ENCODE measurements at regions not wholly inside any gene's neighbourhood (a gene's known extent, or its start where the extent isn't known, plus 50 kb on each side); places are given as distances from the start of the nearest gene placed in this dataset.
"Not testable (repeated sequence)": the region's sequence is repeated elsewhere in the genome, so short reads cannot be mapped to it uniquely, and the experiment has no call there.

DNA sequence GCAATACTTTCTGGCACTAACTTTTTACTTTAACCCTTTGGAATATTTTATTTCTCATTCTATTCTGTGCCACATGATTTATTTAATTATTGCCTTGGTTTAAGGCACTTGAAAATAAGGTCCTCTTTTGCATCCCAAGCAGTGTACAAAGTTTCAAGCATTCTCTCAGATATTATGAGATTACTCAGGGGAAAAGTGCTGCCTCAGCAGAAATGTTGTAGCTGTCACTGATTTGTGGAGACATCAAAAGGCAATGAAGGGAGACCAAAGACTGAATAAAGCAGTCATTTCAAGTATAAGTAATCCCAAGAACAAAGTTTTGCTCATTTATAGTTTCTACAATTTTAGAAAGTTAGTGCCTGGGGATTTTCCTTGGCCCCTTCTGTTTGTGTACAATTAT is 253.0 kb downstream of the RNF144B start:
- Mint-ChIP-seq H3K9me3 (ENCODE audit: low read depth) (peaks cover 11% of the 10 kb centered on the region), H3K4me1 (ENCODE audit: low read depth) (peaks cover 13% of the 10 kb centered on the region), H3K27ac (ENCODE audit: unreplicated experiment) (peak overlapping the region; percentile 8), H3K36me3 (ENCODE audit: low read depth) (peaks cover 3% of the 10 kb centered on the region), H3K4me3 (ENCODE audit: unreplicated experiment) (no peak overlapping the region), H3K27me3 (ENCODE audit: low read depth) (no peaks in the 10 kb centered on the region)
- DNase-seq (ENCODE audit: low spot score): no peak
- no peak for TF ChIP-seq CTCF (IDR thresholded peaks at IDR 0.05)

- peaks cover 3% of the 10 kb centered on the region for H3K36me3 Mint-ChIP-seq (ENCODE audit: low read depth)
- H3K27ac Mint-ChIP-seq (ENCODE audit: unreplicated experiment): peak overlapping the region; percentile 12
- H3K4me1 Mint-ChIP-seq (ENCODE audit: low read depth): peaks cover 13% of the 10 kb centered on the region
- no peak overlapping the region for H3K4me3 Mint-ChIP-seq (ENCODE audit: unreplicated experiment)
- H3K9me3 Mint-ChIP-seq (ENCODE audit: low read depth): peaks cover 11% of the 10 kb centered on the region
- H3K27me3 Mint-ChIP-seq (ENCODE audit: low read depth): no peaks in the 10 kb centered on the region
- DNase-seq (ENCODE audit: low spot score): no peak
- no peak for TF ChIP-seq CTCF (IDR thresholded peaks at IDR 0.05)
These were observed 253.6 kb downstream of the RNF144B start for GRCh38 chr6:18640754-18641153.

DNA sequence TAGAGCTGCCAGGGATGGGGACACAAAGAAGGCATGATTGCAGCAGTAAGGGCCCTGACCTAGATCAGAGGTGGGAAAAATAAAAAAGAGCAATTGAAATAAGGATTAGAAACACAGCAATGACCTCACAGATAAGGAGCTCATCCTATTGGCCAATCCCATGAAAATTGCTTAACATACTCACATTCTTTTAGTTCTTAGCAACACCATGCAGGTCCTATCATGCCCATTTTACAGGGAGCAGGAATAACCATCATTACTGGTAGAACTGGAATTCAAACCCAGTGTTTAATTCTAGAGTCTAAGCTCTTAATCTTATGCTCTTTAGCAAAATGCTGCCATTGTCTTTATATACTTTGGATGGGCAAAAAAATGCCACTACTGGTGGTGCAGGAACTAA is 267.7 kb downstream of the RNF144B start:
- H3K36me3 Mint-ChIP-seq (ENCODE audit: low read depth): peaks cover 7% of the 10 kb centered on the region
- no peaks in the 10 kb centered on the region for H3K4me1 Mint-ChIP-seq (ENCODE audit: low read depth)
- H3K4me3 Mint-ChIP-seq (ENCODE audit: unreplicated experiment): no peak overlapping the region
- H3K9me3 Mint-ChIP-seq (ENCODE audit: low read depth): peaks cover 18% of the 10 kb centered on the region
- H3K27ac Mint-ChIP-seq (ENCODE audit: unreplicated experiment): no peak overlapping the region
- DNase-seq (ENCODE audit: low spot score): no peak
- no peak for TF ChIP-seq CTCF (IDR thresholded peaks at IDR 0.05)
- no peaks in the 10 kb centered on the region for H3K27me3 Mint-ChIP-seq (ENCODE audit: low read depth)

- no peak for TF ChIP-seq CTCF (IDR thresholded peaks at IDR 0.05)
- Mint-ChIP-seq H3K4me3 (ENCODE audit: unreplicated experiment) (no peak overlapping the region), H3K27me3 (ENCODE audit: low read depth) (no peaks in the 10 kb centered on the region), H3K27ac (ENCODE audit: unreplicated experiment) (no peak overlapping the region), H3K9me3 (ENCODE audit: low read depth) (peaks cover 23% of the 10 kb centered on the region), H3K36me3 (ENCODE audit: low read depth) (peaks cover 7% of the 10 kb centered on the region), H3K4me1 (ENCODE audit: low read depth) (no peaks in the 10 kb centered on the region)
- no peak for DNase-seq (ENCODE audit: low spot score)
These were observed 269.4 kb downstream of the RNF144B start for GRCh38 chr6:18656506-18656905.

GRCh38 chr6:18659994-18660393 is 272.8 kb downstream of the RNF144B start:
- H3K4me3 Mint-ChIP-seq (ENCODE audit: unreplicated experiment); H3K27me3 Mint-ChIP-seq (ENCODE audit: low read depth); DNase-seq (ENCODE audit: low spot score); H3K27ac Mint-ChIP-seq (ENCODE audit: unreplicated experiment); H3K36me3 Mint-ChIP-seq (ENCODE audit: low read depth); H3K4me1 Mint-ChIP-seq (ENCODE audit: low read depth): not testable (repeated sequence)
- H3K9me3 Mint-ChIP-seq (ENCODE audit: low read depth): peaks cover 24% of the 10 kb centered on the region

DNA sequence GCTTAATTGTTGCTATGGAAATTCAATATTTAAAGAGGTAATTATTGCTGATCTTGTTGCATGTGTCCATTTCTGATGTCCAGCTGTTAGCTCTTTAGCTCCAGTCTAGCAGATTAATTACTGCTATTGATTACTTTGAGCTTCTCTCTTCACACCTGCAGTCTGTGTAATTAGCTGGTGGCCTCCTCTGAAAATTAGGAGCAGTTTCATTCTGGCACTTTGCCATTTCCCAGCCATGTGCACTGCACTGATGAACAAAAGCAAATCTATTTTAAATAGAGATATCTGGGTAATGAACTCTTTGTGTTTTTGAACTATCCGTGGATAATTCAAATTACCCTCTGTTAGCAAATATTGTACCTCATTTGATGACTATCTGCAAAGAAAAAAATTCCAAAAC is 275.9 kb downstream of the RNF144B start:
- Mint-ChIP-seq H3K4me3 (ENCODE audit: unreplicated experiment) (no peak overlapping the region), H3K4me1 (ENCODE audit: low read depth) (no peaks in the 10 kb centered on the region), H3K36me3 (ENCODE audit: low read depth) (peaks cover 5% of the 10 kb centered on the region), H3K27ac (ENCODE audit: unreplicated experiment) (no peak overlapping the region), H3K9me3 (ENCODE audit: low read depth) (peaks cover 17% of the 10 kb centered on the region), H3K27me3 (ENCODE audit: low read depth) (no peaks in the 10 kb centered on the region)
- no peak for TF ChIP-seq CTCF (IDR thresholded peaks at IDR 0.05)
- DNase-seq (ENCODE audit: low spot score): no peak
